Panc1 (cell line): ENCODE measurements at regions not wholly inside any gene's neighbourhood (a gene's known extent, or its start where the extent isn't known, plus 50 kb on each side); places are given as distances from the start of the nearest gene placed in this dataset.

Experiments
- POLR2AphosphoS5 ChIP-seq: IDR thresholded peaks from 2 replicates; pipeline ENCODE4 v1.6.1; 2012; ENCODE audit warnings: mild to moderate bottlenecking, low read depth, low read length, moderate library complexity
- SIN3A ChIP-seq: IDR thresholded peaks from 2 replicates; pipeline ENCODE4 v1.6.1; 2012; ENCODE audit warnings: low read depth, mild to moderate bottlenecking, low read length, moderate library complexity, borderline replicate concordance; ENCODE audit not compliant: insufficient read depth
- TCF7L2 ChIP-seq: IDR thresholded peaks from 2 replicates; pipeline ENCODE4 v1.6.1; 2011; ENCODE audit warnings: mild to moderate bottlenecking, low read depth, low read length, inconsistent platforms
- TF ChIP-seq, protein P1 (sequence below): fragments of 450-650 bp; IDR thresholded peaks from 2 replicates; pipeline ENCODE4 v1.5.1; 2017; ENCODE audit warnings: mild to moderate bottlenecking
- TF ChIP-seq, protein P2 (sequence below), 2 experiments: IDR thresholded peaks; 2 replicates each; pipeline ENCODE4 v1.6.1; 2011 to 2012; ENCODE audit warnings: low read depth in 2 of 2, control low read depth in 1 of 2, low read length in 1 of 2, mild to moderate bottlenecking in 1 of 2, moderate library complexity in 1 of 2; ENCODE audit not compliant: insufficient read depth in 1 of 2

DNA sequence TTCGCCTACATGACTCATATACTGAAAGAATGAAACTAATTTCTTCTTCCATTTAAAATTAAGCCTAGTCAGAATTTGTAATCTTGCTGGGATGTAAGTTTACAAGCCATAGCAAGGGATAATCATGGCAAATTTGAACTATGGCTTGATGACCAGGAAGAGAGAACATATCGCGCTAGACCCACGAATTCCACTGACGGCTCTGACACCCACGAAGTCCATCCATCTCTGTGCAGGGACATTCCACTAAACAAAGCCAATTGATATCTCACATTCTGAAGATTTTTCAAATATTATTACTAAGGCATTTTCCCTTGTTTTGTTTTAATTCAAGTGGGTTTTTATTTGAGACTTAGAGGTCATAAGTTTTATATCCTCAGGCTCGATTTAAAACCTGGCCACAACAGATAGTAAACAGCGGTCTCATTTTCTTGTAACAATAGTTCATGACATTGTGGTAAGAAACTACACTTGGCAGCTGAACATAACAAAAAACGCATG is 113.0 kb downstream of the QPCT start:
- TF ChIP-seq, protein P1, sequence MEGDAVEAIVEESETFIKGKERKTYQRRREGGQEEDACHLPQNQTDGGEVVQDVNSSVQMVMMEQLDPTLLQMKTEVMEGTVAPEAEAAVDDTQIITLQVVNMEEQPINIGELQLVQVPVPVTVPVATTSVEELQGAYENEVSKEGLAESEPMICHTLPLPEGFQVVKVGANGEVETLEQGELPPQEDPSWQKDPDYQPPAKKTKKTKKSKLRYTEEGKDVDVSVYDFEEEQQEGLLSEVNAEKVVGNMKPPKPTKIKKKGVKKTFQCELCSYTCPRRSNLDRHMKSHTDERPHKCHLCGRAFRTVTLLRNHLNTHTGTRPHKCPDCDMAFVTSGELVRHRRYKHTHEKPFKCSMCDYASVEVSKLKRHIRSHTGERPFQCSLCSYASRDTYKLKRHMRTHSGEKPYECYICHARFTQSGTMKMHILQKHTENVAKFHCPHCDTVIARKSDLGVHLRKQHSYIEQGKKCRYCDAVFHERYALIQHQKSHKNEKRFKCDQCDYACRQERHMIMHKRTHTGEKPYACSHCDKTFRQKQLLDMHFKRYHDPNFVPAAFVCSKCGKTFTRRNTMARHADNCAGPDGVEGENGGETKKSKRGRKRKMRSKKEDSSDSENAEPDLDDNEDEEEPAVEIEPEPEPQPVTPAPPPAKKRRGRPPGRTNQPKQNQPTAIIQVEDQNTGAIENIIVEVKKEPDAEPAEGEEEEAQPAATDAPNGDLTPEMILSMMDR = no peak
- no peak for TF ChIP-seq POLR2AphosphoS5
- TF ChIP-seq, protein P2, sequence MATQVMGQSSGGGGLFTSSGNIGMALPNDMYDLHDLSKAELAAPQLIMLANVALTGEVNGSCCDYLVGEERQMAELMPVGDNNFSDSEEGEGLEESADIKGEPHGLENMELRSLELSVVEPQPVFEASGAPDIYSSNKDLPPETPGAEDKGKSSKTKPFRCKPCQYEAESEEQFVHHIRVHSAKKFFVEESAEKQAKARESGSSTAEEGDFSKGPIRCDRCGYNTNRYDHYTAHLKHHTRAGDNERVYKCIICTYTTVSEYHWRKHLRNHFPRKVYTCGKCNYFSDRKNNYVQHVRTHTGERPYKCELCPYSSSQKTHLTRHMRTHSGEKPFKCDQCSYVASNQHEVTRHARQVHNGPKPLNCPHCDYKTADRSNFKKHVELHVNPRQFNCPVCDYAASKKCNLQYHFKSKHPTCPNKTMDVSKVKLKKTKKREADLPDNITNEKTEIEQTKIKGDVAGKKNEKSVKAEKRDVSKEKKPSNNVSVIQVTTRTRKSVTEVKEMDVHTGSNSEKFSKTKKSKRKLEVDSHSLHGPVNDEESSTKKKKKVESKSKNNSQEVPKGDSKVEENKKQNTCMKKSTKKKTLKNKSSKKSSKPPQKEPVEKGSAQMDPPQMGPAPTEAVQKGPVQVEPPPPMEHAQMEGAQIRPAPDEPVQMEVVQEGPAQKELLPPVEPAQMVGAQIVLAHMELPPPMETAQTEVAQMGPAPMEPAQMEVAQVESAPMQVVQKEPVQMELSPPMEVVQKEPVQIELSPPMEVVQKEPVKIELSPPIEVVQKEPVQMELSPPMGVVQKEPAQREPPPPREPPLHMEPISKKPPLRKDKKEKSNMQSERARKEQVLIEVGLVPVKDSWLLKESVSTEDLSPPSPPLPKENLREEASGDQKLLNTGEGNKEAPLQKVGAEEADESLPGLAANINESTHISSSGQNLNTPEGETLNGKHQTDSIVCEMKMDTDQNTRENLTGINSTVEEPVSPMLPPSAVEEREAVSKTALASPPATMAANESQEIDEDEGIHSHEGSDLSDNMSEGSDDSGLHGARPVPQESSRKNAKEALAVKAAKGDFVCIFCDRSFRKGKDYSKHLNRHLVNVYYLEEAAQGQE (IDR thresholded peaks at IDR 0.05; ENCODE audit: insufficient read depth in 1 of 2, low read depth in 2 of 2, low read length in 1 of 2) = no peak
- TF ChIP-seq SIN3A = no peak
- TF ChIP-seq TCF7L2 = no peak
